ENCODE measurements at regions not wholly inside any gene's neighbourhood (a gene's known extent, or its start where the extent isn't known, plus 50 kb on each side); places are given as distances from the start of the nearest gene placed in this dataset.

GRCh38 chr14:38950676-38951075, 152.4 kb downstream of the SEC23A start:
- TF ChIP-seq EZH2phosphoT487 (IDR thresholded peaks at IDR 0.05; ENCODE audit: insufficient read depth, low read depth) = no peak
- TF ChIP-seq EZH2 (IDR thresholded peaks at IDR 0.05; ENCODE audit: insufficient read depth, poor library complexity, severe bottlenecking) = no peak

Measured in GM23248 (cell line).